Upper lobe of left lung (tissue), 4 donors: ENCODE measurements at regions not wholly inside any gene's neighbourhood (a gene's known extent, or its start where the extent isn't known, plus 50 kb on each side); places are given as distances from the start of the nearest gene placed in this dataset.

Experiments used
- CTCF ChIP-seq, 6 experiments: fragments of 450-650 bp in 4 of 6; fragments of 200-600 bp in 2 of 6; sonication (generic) in 2 of 6; IDR thresholded peaks; one replicate each; pipeline ENCODE4 v1.5.1; 2016 to 2019; ENCODE audit warnings: antibody characterized with exemption in 6 of 6
- EP300 ChIP-seq, 4 donors: sonication (generic); formaldehyde crosslinking; IDR thresholded peaks; one replicate each; pipeline ENCODE4 v1.5.1; 2017; ENCODE audit warnings: antibody characterized with exemption in 4 of 4, control low read depth in 2 of 4
- POLR2A ChIP-seq, 4 donors: fragments of 450-650 bp; IDR thresholded peaks; one replicate each; pipeline ENCODE4 v1.5.1; 2016 to 2017; ENCODE audit warnings: antibody characterized with exemption in 4 of 4, mild to moderate bottlenecking in 2 of 4

GRCh38 chr5:40306869-40307487, 372.7 kb upstream of the PTGER4 start:
- TF ChIP-seq POLR2A (IDR thresholded peaks at IDR 0.05) (no peak), EP300 (IDR thresholded peaks at IDR 0.05) (no peak), CTCF (IDR thresholded peaks at IDR 0.05) (no peak)
